ENCODE measurements at regions not wholly inside any gene's neighbourhood (a gene's known extent, or its start where the extent isn't known, plus 50 kb on each side); places are given as distances from the start of the nearest gene placed in this dataset.

GRCh38 chr9:27770541-27770940 lies 197.3 kb upstream of the C9orf72 start:
- TF ChIP-seq PKNOX1 (IDR thresholded peaks at IDR 0.05) (no peak), BCL3 (IDR thresholded peaks at IDR 0.05; ENCODE audit: borderline replicate concordance, insufficient read depth, low read depth, low read length, poor library complexity, severe bottlenecking) (no peak), HDAC2 (IDR thresholded peaks at IDR 0.05) (no peak), BHLHE40 (IDR thresholded peaks at IDR 0.05; ENCODE audit: borderline replicate concordance in 1 of 2, low read depth in 2 of 2, low read length in 1 of 2) (no peak), ZBTB40 (IDR thresholded peaks at IDR 0.05; ENCODE audit: borderline replicate concordance) (no peak), NKRF (conservative IDR thresholded peaks at IDR 0.05) (no peak), NRF1 (conservative IDR thresholded peaks at IDR 0.05; ENCODE audit: low read depth, low read length) (no peak), CTCF (IDR thresholded peaks at IDR 0.05 in 2 of 3, conservative IDR thresholded peaks at IDR 0.05 in 1 of 3; ENCODE audit: control insufficient read depth in 2 of 3, extremely low read depth in 1 of 3, insufficient read depth in 1 of 3, low read depth in 3 of 3, low read length in 3 of 3) (no peak), SREBF2 (IDR thresholded peaks at IDR 0.05; ENCODE audit: low read length) (no peak)
